ENCODE measurements at regions not wholly inside any gene's neighbourhood (a gene's known extent, or its start where the extent isn't known, plus 50 kb on each side); places are given as distances from the start of the nearest gene placed in this dataset.
A peak's percentile ranks its signal among the peaks of the same experiment; 100 is the strongest.

- DNase-seq (ENCODE audit: low read depth): no peak
Measured at GRCh38 chr2:20110876-20111275, 59.4 kb upstream of the LAPTM4A start.

- DNase-seq (ENCODE audit: low read depth): no peak
Measured at GRCh38 chr2:20110383-20110782, 59.0 kb upstream of the LAPTM4A start.

GRCh38 chr2:20108655-20109396, 57.4 kb upstream of the LAPTM4A start:
- no peak for DNase-seq (ENCODE audit: low read depth)

GRCh38 chr2:20107776-20108175, 56.3 kb upstream of the LAPTM4A start:
- no peak for DNase-seq (ENCODE audit: low read depth)

- DNase-seq (ENCODE audit: low read depth): no peak
Measured at GRCh38 chr2:20107352-20107751, 55.9 kb upstream of the LAPTM4A start.

DNA sequence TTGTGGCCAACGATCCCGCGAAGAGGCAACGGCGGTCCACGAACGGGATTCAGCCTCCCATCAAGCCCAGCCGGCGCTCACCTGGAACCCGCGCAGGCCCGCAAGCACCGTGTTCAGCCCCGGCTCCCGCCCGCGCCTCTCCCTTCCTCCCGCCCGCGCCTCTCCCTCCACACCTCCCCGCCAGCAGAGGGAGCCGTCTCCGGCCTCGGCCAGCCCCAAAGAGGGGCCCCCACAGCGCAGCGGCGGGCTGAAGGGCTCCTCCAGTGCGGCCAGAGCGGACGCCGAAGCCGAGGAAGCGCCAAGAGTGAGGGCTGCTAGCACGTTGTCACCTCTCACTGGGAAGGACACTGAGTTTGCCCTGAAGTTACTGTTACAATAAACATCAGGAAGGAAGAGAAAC, 55.3 kb upstream of the LAPTM4A start:
- DNase-seq (ENCODE audit: low read depth): peak; percentile 14

DNA sequence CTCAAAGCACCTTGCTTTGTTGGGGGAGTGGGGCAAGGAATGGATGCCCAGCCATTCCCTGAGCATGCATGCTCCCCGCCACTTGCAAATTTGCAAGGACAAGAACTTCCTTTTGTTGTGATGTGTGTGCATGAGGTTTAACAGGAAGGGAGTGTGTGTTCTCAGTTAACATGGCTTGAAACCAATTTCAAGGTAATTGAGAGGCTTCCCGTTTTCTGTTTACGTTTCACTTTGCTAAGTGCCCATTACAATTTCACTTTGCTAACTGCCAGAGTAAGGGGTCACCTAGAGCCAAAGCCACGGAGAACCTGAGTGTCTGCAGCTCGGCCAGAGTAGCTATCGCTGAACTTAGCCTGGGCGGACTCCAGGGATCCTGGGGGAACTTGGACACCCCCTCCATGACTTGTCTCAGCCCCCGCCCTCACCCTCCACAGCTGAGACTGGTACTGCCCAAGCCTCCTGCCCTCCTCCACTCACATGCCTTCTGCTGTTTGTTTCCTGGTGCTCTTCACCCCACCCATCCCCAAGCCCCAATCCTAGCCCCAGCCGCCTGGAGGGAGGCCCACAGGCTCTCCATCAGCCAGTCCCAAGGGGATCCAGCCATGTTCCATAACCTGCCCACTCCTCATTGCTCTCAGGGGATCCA, 53.6 kb upstream of the LAPTM4A start:
- DNase-seq (ENCODE audit: low read depth): no peak

DNA sequence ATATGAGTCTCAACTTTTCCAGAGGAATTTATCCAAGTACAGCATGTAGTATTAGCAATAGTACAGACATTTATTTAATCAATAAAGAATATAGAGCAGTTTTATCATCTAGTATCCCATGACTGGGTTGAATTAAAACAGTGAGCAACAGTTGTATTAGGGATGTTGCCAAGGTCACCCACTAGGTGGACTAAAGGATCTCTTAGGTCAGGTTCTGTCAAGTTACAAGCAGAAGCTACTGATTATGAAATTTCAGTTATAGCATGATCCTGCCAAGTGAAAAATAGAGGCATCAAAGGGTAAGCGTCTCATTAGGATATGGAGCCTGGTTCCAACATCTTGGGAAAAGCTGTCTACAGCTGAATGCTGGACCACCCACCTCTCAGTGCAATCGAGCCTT, 52.1 kb upstream of the LAPTM4A start:
- DNase-seq (ENCODE audit: low read depth): no peak
